ENCODE measurements at regions not wholly inside any gene's neighbourhood (a gene's known extent, or its start where the extent isn't known, plus 50 kb on each side); places are given as distances from the start of the nearest gene placed in this dataset.

DNA sequence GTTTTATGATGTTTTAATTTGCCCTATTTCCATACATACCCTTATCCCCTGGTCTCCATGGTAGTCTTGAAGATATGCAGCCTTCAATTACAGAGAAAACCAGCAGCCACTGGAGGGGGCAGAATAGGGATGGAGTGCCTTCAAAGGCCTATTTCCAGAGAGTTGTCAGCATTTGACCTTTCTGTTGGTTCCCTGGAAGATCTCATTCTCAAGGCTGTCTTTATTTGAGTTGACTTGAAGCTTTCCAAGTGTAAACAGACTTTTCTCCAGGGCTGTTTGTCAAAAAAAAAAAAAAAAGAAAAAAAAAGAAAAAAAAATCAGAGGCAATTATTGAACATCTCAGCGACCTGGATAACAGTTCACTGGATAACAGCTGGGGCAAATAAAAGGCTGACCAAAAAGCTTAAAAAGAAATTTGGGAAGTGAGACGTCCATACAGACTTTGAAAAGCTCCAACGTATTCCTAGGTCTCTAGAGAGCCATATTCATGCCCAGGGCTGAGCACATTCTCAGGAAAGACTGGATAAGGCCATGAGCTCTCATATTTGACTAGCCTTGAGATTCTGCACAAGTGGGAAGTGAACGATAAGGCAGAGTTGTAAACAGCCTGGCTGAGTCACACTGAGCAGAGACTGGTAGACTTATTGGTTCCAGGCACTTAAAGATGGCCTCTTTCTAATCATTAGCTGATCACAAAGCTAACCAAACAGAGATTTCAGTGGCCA, 126.6 kb downstream of the VAPA start:
- TF ChIP-seq, protein P1, sequence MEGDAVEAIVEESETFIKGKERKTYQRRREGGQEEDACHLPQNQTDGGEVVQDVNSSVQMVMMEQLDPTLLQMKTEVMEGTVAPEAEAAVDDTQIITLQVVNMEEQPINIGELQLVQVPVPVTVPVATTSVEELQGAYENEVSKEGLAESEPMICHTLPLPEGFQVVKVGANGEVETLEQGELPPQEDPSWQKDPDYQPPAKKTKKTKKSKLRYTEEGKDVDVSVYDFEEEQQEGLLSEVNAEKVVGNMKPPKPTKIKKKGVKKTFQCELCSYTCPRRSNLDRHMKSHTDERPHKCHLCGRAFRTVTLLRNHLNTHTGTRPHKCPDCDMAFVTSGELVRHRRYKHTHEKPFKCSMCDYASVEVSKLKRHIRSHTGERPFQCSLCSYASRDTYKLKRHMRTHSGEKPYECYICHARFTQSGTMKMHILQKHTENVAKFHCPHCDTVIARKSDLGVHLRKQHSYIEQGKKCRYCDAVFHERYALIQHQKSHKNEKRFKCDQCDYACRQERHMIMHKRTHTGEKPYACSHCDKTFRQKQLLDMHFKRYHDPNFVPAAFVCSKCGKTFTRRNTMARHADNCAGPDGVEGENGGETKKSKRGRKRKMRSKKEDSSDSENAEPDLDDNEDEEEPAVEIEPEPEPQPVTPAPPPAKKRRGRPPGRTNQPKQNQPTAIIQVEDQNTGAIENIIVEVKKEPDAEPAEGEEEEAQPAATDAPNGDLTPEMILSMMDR (IDR thresholded peaks at IDR 0.05; ENCODE audit: insufficient read depth, low read depth, low read length), result no peak
- no peak for TF ChIP-seq EZH2 (IDR thresholded peaks at IDR 0.05; ENCODE audit: insufficient read depth, low read length)

Measured in astrocyte (in vitro differentiated cells and primary cell).